GM18498 (cell line): ENCODE measurements at regions not wholly inside any gene's neighbourhood (a gene's known extent, or its start where the extent isn't known, plus 50 kb on each side); places are given as distances from the start of the nearest gene placed in this dataset.

Experiments
- ATAC-seq: cut with Tn5 transposase; IDR thresholded peaks from one replicate; pipeline ENCODE4 v1.9.1; 2021; ENCODE audit warnings: mild to moderate bottlenecking, moderate library complexity; ENCODE audit not compliant: unreplicated experiment

DNA sequence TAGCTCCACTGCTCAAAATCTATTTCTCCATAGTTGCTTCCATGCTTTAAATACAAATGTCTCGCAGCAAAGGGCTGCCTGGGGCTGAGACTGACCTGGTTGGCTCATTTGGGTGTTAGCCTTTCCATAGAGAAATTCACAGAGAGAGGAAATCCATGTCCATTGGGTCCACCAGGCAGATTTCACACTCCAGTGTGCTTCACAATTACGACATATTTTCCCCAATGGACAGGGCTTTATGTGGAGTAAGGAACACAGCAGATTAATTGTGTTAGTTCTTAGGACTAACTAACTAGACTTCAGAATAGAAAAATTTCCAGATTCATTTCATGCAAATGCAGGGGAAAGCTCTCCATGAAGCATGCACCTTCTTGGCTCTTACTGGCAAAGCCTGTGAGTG, 180.7 kb downstream of the FBXO15 start:
- ATAC-seq: no peak

- ATAC-seq: no peak
Observed at GRCh38 chr18:73962256-73962655, 185.4 kb downstream of the FBXO15 start.

DNA sequence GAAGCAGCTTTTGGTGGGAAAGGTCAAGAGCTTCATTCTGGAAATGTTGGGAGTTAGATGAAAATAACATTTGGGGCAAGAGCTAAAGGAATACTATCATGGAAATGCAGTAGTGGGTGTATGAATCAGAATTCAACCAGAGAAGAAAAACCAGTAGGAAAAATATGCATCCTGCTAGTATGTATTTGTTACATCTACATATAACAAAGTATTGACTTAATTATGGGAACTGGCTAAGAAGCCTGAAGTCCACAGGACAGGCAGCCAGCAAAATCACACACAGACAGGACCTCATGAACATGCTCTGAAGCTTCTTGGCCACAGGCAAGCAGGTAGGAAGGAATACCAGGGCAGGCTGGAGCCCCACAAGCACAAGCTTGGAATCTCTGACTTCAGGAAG, 185.8 kb downstream of the FBXO15 start:
- ATAC-seq: no peak

GRCh38 chr18:73959352-73959751, 188.3 kb downstream of the FBXO15 start:
- no peak for ATAC-seq

- ATAC-seq: no peak
Observed at GRCh38 chr18:73954268-73954667, 193.4 kb downstream of the FBXO15 start.

DNA sequence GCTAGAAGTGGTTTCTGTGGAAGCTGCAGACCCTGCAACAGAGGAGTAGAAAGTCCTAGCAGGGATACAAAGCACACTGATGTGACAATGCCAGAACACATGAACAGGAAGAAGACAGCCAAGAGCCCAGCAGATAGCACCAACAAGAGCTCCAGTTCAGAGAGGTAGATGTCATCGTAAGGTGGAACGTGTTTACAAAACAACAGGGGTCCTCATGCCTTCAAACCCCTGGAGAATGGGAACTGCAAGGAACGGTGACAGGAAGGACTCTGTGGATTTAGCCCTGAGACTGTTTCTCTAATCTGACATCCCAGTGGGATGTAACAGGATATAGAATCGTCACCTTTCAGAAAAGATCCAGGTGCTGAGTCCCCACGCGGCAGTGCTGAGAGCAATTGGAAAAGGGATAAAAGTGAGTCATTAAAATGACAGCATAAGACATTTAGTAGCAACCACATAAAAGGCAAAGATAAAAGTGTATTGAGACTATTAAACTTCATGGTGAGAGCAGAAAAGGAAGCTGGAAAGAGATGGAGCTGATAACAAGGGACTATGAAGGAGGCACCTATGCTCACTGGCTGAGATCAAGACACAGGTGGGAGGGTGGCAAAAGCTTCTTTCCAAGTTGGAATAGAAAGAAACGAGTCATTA, 195.2 kb downstream of the FBXO15 start:
- no peak for ATAC-seq

DNA sequence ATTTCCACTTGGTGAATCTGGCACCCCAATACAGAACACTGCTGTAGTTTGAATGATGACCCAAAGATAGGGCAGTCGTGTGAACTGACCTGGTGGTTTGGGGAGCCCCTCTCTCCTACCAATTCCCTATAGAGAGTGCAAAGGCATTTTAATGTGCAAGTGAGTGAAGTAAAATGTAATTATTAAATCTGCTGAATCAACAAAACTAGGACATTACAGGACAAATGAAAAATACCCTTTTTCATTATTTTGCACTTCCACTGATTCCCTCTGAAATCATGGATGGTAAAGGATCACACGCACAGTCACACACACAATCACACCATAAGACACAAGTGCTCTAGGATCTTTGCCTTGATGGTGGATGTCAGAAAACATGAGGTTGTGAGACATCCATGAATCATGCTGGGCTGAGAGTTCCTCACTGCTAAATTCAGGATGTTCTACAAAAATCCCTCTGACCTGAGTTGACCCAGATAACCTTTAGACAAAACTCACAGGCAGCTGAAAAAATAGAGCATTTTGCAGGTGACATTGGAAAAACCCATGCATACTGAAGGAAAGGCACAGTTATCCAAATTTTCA, 197.4 kb downstream of the FBXO15 start:
- no peak for ATAC-seq

DNA sequence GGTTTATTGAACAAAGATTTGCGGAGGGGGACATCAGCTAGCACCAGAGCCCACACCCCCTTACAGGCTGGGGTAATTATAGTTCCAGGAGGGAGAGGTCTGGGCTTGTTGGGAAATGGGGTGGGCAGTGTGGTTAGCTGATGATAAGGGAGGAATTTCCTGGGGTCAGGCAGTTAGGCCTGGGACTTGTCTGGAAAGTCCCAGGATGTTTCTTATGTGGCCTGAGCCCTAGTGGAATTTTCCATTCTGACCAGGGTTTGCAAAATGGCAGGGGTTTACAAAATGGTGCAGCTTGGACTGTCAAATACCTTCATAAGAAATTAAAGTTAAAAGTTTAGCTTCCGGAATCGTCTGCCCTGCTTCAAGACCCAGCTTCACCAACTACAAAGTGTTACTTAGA, 199.1 kb downstream of the FBXO15 start:
- no peak for ATAC-seq

DNA sequence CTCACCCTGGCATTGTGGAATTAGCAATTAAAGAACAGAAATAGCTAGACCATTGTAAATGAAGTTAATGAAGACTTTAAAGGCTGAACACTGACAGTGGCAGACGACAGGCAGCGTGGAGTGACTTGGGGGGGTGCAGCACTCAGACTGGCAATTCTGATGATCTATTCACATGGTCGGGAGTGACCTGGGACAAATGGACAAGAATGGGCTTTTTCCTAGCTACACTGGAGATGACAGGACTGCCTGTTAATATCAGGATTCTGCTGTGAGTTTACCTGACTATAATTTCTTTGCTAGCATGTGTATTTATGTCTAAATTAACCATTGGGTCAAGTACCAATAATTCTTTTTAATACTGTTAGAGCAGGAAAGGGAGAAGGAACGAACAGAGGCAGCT, 199.6 kb downstream of the FBXO15 start:
- no peak for ATAC-seq

DNA sequence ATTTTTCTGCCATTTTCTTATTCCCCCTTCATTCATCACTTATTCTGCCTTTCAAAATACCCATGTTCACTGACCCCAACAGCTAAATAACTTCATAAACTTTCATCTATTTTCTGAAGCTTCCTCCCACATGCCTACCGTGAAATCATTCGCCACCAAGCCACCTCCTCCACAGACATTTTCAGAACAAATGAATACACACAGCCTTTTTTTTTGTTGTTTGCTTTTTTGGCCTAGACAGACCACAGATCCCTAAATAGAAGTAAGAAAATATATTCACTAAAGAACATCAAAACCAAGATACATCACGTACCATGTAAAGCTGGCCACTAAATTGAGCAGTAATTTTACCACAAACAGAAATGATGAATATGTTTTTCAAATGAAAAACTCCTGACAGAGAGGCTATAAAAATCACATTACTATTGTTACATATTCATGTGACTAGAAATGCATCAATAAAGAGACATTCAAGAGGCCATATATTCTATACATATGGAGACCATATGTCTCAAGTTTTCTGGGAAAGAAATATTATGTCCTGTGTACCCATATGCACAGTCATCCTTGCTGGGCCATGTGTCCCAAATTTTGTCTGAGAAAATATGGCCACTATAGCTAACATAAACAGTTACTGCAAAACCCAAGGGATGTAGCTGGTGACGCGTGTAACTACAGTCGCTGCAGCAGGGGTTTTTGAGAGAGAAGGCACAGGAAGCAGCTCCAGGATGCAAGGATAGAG, 200.3 kb downstream of the FBXO15 start:
- no peak for ATAC-seq

GRCh38 chr18:73945130-73945792, 202.4 kb downstream of the FBXO15 start:
- no peak for ATAC-seq

- no peak for ATAC-seq
Observed at GRCh38 chr18:73944715-73945114, 202.9 kb downstream of the FBXO15 start.

- no peak for ATAC-seq
Observed at GRCh38 chr18:73943763-73944162, 203.9 kb downstream of the FBXO15 start.

GRCh38 chr18:73942956-73943355, 204.7 kb downstream of the FBXO15 start:
- no peak for ATAC-seq

DNA sequence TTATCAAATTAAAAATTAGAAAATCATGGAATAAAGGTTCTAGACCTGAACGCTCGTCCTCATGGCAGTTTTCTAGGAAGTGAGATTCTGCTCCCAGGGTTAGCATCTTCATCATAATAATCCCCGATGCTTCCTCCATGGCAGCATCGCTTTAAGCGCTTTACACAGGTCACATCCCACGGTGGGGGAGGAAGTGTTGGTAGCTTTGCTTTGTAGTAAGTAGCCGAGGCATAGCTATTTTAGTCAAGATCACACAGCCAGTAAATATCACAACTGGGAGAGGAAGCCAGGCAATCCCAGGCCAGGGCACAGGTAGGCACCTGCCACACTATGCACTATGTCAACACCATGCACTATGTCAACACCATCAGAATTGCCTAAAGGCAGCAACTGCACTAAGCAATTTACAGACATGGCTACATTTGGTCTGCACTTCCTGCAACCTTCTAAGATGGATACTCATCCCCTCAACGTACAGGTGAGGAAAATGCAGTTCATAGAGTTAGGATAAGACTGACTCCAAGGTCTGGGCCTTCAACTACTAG, 205.5 kb downstream of the FBXO15 start:
- no peak for ATAC-seq

DNA sequence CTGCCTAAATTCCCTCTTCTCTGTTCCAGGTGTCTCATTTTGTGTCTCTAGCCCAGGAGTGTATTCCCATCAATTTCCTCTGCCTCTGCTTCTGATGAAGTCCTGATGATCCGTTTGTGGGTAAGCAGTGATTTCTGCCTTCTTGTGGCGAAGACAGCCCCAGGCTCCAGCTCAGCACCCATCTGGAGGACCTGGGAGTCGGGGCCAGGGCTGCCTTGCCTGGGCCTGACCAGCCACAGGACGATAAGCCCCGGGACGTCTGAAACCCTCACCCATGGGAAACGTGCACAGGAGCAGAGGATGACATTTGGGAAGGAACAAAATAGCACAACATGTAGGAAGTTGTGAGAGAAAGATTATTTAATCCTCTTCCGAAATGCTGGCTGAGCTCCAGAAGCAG, 206.9 kb downstream of the FBXO15 start:
- no peak for ATAC-seq

- no peak for ATAC-seq
Observed at GRCh38 chr18:73939391-73939790, 208.2 kb downstream of the FBXO15 start.

- no peak for ATAC-seq
Observed at GRCh38 chr18:73933685-73934084, 213.9 kb downstream of the FBXO15 start.

GRCh38 chr18:73932976-73933375, 214.7 kb downstream of the FBXO15 start:
- no peak for ATAC-seq

GRCh38 chr18:73927496-73927895, 220.1 kb downstream of the FBXO15 start:
- ATAC-seq: no peak

- no peak for ATAC-seq
Observed at GRCh38 chr18:73924836-73925235, 222.8 kb downstream of the FBXO15 start.

- ATAC-seq: no peak
Observed at GRCh38 chr18:73924307-73924706, 223.3 kb downstream of the FBXO15 start.
